OCI-LY7 (cell line): ENCODE measurements at regions not wholly inside any gene's neighbourhood (a gene's known extent, or its start where the extent isn't known, plus 50 kb on each side); places are given as distances from the start of the nearest gene placed in this dataset.

Source experiments
- CTCF ChIP-seq: fragments of 200-600 bp; sonication (generic); conservative IDR thresholded peaks from 2 replicates; pipeline ENCODE4 v1.5.1; 2014; ENCODE audit warnings: mild to moderate bottlenecking, antibody characterized with exemption, low read length, moderate library complexity, mixed read lengths
- EZH2phosphoT487 ChIP-seq: fragments of 200-600 bp; sonication (generic); IDR thresholded peaks from 2 replicates; pipeline ENCODE4 v1.6.1; 2018; ENCODE audit warnings: low read depth, borderline replicate concordance, mild to moderate bottlenecking, mixed run types, antibody characterized with exemption, low read length, moderate library complexity, mixed read lengths

- TF ChIP-seq CTCF (no peak), EZH2phosphoT487 (no peak)
Measured at GRCh38 chr3:94210256-94210655, 147.4 kb downstream of the NSUN3 start.
